SK-N-SH treated with all-trans-retinoic acid at 6 μM for 48 hours (cell line): ENCODE measurements at regions not wholly inside any gene's neighbourhood (a gene's known extent, or its start where the extent isn't known, plus 50 kb on each side); places are given as distances from the start of the nearest gene placed in this dataset.

Experiments used
- ATAC-seq: fragments of 200-7000 bp; cut with Tn5 transposase; 3 replicates; pipeline ENCODE4 v1.9.1; 2020; ENCODE audit warnings: mild to moderate bottlenecking, moderate library complexity
- ARNTL ChIP-seq: fragments of 450-650 bp; formaldehyde crosslinking; IDR thresholded peaks from 2 replicates; pipeline ENCODE4 v1.5.0; 2020; ENCODE audit warnings: low read depth, mild to moderate bottlenecking, moderate library complexity, borderline replicate concordance
- BACH2 ChIP-seq: fragments of 250-450 bp; sonication (Bioruptor Pico); IDR thresholded peaks from 2 replicates; pipeline ENCODE4 v1.9.0; 2021; ENCODE audit warnings: mild to moderate bottlenecking, borderline replicate concordance
- CSDC2 ChIP-seq: fragments of 250-450 bp; sonication (Bioruptor Pico); IDR thresholded peaks from 2 replicates; pipeline ENCODE4 v1.5.0; 2020; ENCODE audit warnings: mild to moderate bottlenecking, moderate library complexity
- CSRNP3 ChIP-seq: fragments of 250-450 bp; sonication (Bioruptor Pico); IDR thresholded peaks from 2 replicates; pipeline ENCODE4 v1.5.1; 2021; ENCODE audit warnings: mild to moderate bottlenecking, moderate library complexity
- ESRRG ChIP-seq: fragments of 250-450 bp; sonication (Bioruptor Pico); IDR thresholded peaks from 2 replicates; pipeline ENCODE4 v1.6.1; 2021; ENCODE audit warnings: mild to moderate bottlenecking
- GLIS3 ChIP-seq: fragments of 250-450 bp; sonication (Bioruptor Pico); IDR thresholded peaks from 2 replicates; pipeline ENCODE4 v1.5.0; 2020; ENCODE audit warnings: mild to moderate bottlenecking, moderate library complexity
- ISL1 ChIP-seq: fragments of 250-450 bp; sonication (Bioruptor Pico); IDR thresholded peaks from 2 replicates; pipeline ENCODE4 v2.1.2; 2022; ENCODE audit warnings: mild to moderate bottlenecking, moderate library complexity
- OSR1 ChIP-seq: fragments of 250-450 bp; sonication (Bioruptor Pico); IDR thresholded peaks from 2 replicates; pipeline ENCODE4 v1.8.0; 2022; ENCODE audit warnings: moderate library complexity, mild to moderate bottlenecking, inconsistent platforms
- PATZ1 ChIP-seq: fragments of 250-450 bp; sonication (Bioruptor Pico); IDR thresholded peaks from 2 replicates; pipeline ENCODE4 v1.8.0; 2020; ENCODE audit warnings: mild to moderate bottlenecking, moderate library complexity, borderline replicate concordance
- POU6F1 ChIP-seq: fragments of 250-450 bp; sonication (Bioruptor Pico); IDR thresholded peaks from 2 replicates; pipeline ENCODE4 v1.8.0; 2021; ENCODE audit warnings: low read depth, mild to moderate bottlenecking, moderate library complexity, borderline replicate concordance
- PPARA ChIP-seq: fragments of 250-450 bp; sonication (Bioruptor Pico); IDR thresholded peaks from 2 replicates; pipeline ENCODE4 v1.5.0; 2020; ENCODE audit warnings: mild to moderate bottlenecking, borderline replicate concordance
- RARB ChIP-seq: fragments of 250-450 bp; sonication (Bioruptor Pico); IDR thresholded peaks from 2 replicates; pipeline ENCODE4 v1.8.0; 2021; ENCODE audit warnings: mild to moderate bottlenecking, moderate library complexity
- SNAI2 ChIP-seq: fragments of 250-450 bp; sonication (Bioruptor Pico); IDR thresholded peaks from 2 replicates; pipeline ENCODE4 v1.5.0; 2020; ENCODE audit warnings: mild to moderate bottlenecking, moderate library complexity
- TCF4 ChIP-seq: fragments of 250-450 bp; sonication (Bioruptor Pico); IDR thresholded peaks from 2 replicates; pipeline ENCODE4 v1.8.0; 2021; ENCODE audit warnings: mild to moderate bottlenecking, moderate library complexity, borderline replicate concordance
- TOX ChIP-seq: fragments of 250-450 bp; sonication (Bioruptor Pico); IDR thresholded peaks from 2 replicates; pipeline ENCODE4 v1.8.0; 2021; ENCODE audit warnings: mild to moderate bottlenecking, moderate library complexity, borderline replicate concordance
- ZC3H10 ChIP-seq: fragments of 250-450 bp; sonication (Bioruptor Pico); IDR thresholded peaks from 2 replicates; pipeline ENCODE4 v1.5.1; 2021; ENCODE audit warnings: mild to moderate bottlenecking, moderate library complexity
- ZFP3 ChIP-seq: fragments of 250-450 bp; sonication (Bioruptor Pico); IDR thresholded peaks from 2 replicates; pipeline ENCODE4 v1.5.0; 2020; ENCODE audit warnings: mild to moderate bottlenecking, moderate library complexity
- ZFP30 ChIP-seq: fragments of 450-650 bp; formaldehyde crosslinking; IDR thresholded peaks from 2 replicates; pipeline ENCODE4 v1.5.0; 2022; ENCODE audit warnings: mild to moderate bottlenecking, moderate library complexity
- ZNF565 ChIP-seq: fragments of 450-650 bp; formaldehyde crosslinking; conservative IDR thresholded peaks from 2 replicates; pipeline ENCODE4 v1.5.0; 2020; ENCODE audit warnings: low read depth, mild to moderate bottlenecking, moderate library complexity
- ZNF70 ChIP-seq: fragments of 450-650 bp; formaldehyde crosslinking; IDR thresholded peaks from 2 replicates; pipeline ENCODE4 v1.5.0; 2020; ENCODE audit warnings: mild to moderate bottlenecking, moderate library complexity
- ZNF8 ChIP-seq: fragments of 450-650 bp; formaldehyde crosslinking; IDR thresholded peaks from 2 replicates; pipeline ENCODE4 v1.5.0; 2020; ENCODE audit warnings: mild to moderate bottlenecking, moderate library complexity

GRCh38 chr12:98344046-98344930 lies 171.1 kb upstream of the TMPO start (continued):
- TF ChIP-seq ZFP30 (CRISPR knock-in tag) (no peak), ARNTL (no peak), ZFP3 (CRISPR knock-in tag) (no peak), ZNF70 (CRISPR knock-in tag) (no peak), ZNF8 (CRISPR knock-in tag) (no peak), ESRRG (CRISPR knock-in tag) (no peak), BACH2 (CRISPR knock-in tag) (no peak)
- TF ChIP-seq, all 23 proteins: peak for 0

- TF ChIP-seq PATZ1 (no peak), BACH2 (CRISPR knock-in tag) (no peak), POU6F1 (CRISPR knock-in tag) (no peak), PPARA (CRISPR knock-in tag) (no peak), GLIS3 (CRISPR knock-in tag) (no peak), OSR1 (CRISPR knock-in tag) (no peak), SNAI2 (CRISPR knock-in tag) (no peak), ZNF8 (CRISPR knock-in tag) (no peak), TCF4 (no peak), RARB (CRISPR knock-in tag) (no peak), ZNF565 (CRISPR knock-in tag) (no peak), CSDC2 (CRISPR knock-in tag) (no peak), ESRRG (CRISPR knock-in tag) (no peak), TOX (no peak), ISL1 (CRISPR knock-in tag) (no peak), ZC3H10 (no peak), CSRNP3 (CRISPR knock-in tag) (no peak), ZFP30 (CRISPR knock-in tag) (no peak), ARNTL (no peak), ZFP3 (CRISPR knock-in tag) (no peak)
- TF ChIP-seq, all 23 proteins: peak for 0
Observed at GRCh38 chr12:98345308-98345876, 170.0 kb upstream of the TMPO start.

GRCh38 chr12:98351089-98351488 lies 164.3 kb upstream of the TMPO start:
- no peak for TF ChIP-seq ESRRG (CRISPR knock-in tag)
- no peak for TF ChIP-seq BACH2 (CRISPR knock-in tag)
- no peak for TF ChIP-seq ZNF565 (CRISPR knock-in tag)
- TF ChIP-seq ZFP30 (CRISPR knock-in tag): no peak
- no peak for TF ChIP-seq RARB (CRISPR knock-in tag)
- no peak for TF ChIP-seq ARNTL
- ATAC-seq: no peak

More at GRCh38 chr12:98345308-98345876, 170.0 kb upstream of the TMPO start:
- no peak for ATAC-seq

- no peak for ATAC-seq
- TF ChIP-seq ZNF70 (CRISPR knock-in tag) (no peak), ZFP30 (CRISPR knock-in tag) (no peak), BACH2 (CRISPR knock-in tag) (no peak), SNAI2 (CRISPR knock-in tag) (no peak), ESRRG (CRISPR knock-in tag) (no peak), RARB (CRISPR knock-in tag) (no peak), TCF4 (no peak), ISL1 (CRISPR knock-in tag) (no peak), CSRNP3 (CRISPR knock-in tag) (no peak), OSR1 (CRISPR knock-in tag) (no peak), CSDC2 (CRISPR knock-in tag) (no peak), POU6F1 (CRISPR knock-in tag) (no peak), TOX (no peak)
- TF ChIP-seq, all 23 proteins: peak for 0
Observed at GRCh38 chr12:98351784-98352183, 163.6 kb upstream of the TMPO start.
